Neural crest cell (in vitro differentiated cells): ENCODE measurements at regions not wholly inside any gene's neighbourhood (a gene's known extent, or its start where the extent isn't known, plus 50 kb on each side); places are given as distances from the start of the nearest gene placed in this dataset.

ENCODE experiments used
- DNase-seq: peaks from one replicate; pipeline ENCODE4 v3.0.0; 2021; ENCODE audit warnings: low read depth, mixed read lengths, low spot score
- H3K27ac Mint-ChIP-seq: one replicate; pipeline ENCODE4 v1.8.0; 2021; ENCODE audit warnings: mild to moderate bottlenecking, mixed read lengths; ENCODE audit not compliant: unreplicated experiment
- H3K27me3 Mint-ChIP-seq: 2 replicates; pipeline ENCODE4 v1.8.0; 2021; ENCODE audit warnings: low read depth, mild to moderate bottlenecking, mixed read lengths
- H3K36me3 Mint-ChIP-seq: 2 replicates; pipeline ENCODE4 v1.8.0; 2021; ENCODE audit warnings: low read depth, mild to moderate bottlenecking, mixed read lengths
- H3K4me1 Mint-ChIP-seq: 2 replicates; pipeline ENCODE4 v1.8.0; 2021; ENCODE audit warnings: mixed read lengths
- H3K4me3 Mint-ChIP-seq: one replicate; pipeline ENCODE4 v1.8.0; 2021; ENCODE audit warnings: mild to moderate bottlenecking, mixed read lengths
- H3K9me3 Mint-ChIP-seq: 2 replicates; pipeline ENCODE4 v1.8.0; 2021; ENCODE audit warnings: mixed read lengths
- TF ChIP-seq, protein P1 (sequence below): fragments of 200-600 bp; sonication (generic); conservative IDR thresholded peaks from 2 replicates; pipeline ENCODE4 v1.5.0; 2021; ENCODE audit warnings: antibody characterized with exemption, mild to moderate bottlenecking

DNA sequence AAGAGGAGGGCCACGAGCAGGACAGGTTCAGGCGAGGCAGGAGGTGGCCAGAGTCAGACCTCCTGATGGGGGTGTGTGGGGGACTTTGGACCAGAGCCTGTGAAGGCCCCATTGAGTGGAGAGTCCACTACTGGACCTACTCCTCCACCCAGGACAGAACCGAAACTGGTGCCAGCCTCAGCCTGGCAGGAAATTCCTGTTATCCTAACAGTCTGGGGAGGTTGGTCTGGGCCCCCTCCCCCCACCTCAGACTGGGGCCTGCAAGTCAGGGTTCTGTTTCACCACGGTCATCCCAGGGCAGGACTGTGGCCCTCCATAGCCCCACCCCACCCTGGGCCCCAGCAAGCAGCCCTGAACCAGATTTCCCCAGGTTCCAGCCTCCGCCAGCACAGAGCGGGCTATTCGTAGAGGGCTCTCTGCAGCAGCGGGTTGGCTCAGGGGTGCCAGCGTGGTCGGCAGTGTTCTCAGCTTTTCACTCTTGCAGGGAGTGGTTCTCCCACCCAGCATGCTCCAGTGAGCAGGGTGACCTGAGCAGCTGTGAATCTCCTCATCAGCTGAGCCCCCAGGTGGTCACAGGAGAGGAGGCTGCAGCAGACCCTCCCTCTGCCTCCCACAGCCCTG, 217.3 kb downstream of the TBC1D2B start:
- Mint-ChIP-seq H3K27ac (no peak overlapping the region), H3K36me3 (no peaks in the 10 kb centered on the region), H3K9me3 (no peaks in the 10 kb centered on the region), H3K4me1 (peaks cover 8% of the 10 kb centered on the region), H3K4me3 (no peak overlapping the region), H3K27me3 (no peaks in the 10 kb centered on the region)
- DNase-seq: no peak
- TF ChIP-seq, protein P1, sequence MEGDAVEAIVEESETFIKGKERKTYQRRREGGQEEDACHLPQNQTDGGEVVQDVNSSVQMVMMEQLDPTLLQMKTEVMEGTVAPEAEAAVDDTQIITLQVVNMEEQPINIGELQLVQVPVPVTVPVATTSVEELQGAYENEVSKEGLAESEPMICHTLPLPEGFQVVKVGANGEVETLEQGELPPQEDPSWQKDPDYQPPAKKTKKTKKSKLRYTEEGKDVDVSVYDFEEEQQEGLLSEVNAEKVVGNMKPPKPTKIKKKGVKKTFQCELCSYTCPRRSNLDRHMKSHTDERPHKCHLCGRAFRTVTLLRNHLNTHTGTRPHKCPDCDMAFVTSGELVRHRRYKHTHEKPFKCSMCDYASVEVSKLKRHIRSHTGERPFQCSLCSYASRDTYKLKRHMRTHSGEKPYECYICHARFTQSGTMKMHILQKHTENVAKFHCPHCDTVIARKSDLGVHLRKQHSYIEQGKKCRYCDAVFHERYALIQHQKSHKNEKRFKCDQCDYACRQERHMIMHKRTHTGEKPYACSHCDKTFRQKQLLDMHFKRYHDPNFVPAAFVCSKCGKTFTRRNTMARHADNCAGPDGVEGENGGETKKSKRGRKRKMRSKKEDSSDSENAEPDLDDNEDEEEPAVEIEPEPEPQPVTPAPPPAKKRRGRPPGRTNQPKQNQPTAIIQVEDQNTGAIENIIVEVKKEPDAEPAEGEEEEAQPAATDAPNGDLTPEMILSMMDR: no peak

DNA sequence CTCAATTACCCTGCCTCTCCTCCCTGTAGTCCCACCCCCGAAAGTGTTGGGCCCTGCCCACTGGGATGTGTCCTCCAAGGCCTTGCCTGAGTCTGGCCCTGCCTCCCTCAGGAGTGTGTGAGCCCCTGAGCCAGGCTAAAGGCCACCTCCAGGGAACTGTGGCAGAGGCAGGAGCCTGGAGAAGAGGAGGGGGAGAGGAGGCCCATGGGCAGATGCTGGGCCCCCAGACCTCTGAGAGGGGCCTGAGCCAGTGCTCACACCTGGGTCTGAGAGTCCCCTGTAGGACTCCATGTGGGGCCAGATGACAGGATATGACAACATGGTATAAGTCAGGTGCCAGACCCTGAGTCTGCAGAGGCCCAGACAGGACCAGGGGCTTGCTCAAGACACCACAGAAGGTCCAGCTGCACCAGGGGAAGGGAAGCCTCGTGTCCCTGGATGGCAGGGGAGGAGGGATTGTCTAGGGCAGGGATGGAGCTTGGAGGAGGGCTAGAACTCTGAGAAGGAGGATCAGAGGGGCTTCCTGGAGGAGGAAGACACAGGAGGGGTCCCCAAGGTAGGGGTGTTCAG, 217.9 kb downstream of the TBC1D2B start:
- no peak overlapping the region for H3K4me3 Mint-ChIP-seq
- no peak for DNase-seq
- H3K36me3 Mint-ChIP-seq: no peaks in the 10 kb centered on the region
- no peaks in the 10 kb centered on the region for H3K27me3 Mint-ChIP-seq
- peaks cover 8% of the 10 kb centered on the region for H3K4me1 Mint-ChIP-seq
- H3K9me3 Mint-ChIP-seq: no peaks in the 10 kb centered on the region
- TF ChIP-seq, protein P1: no peak
- H3K27ac Mint-ChIP-seq: no peak overlapping the region

DNA sequence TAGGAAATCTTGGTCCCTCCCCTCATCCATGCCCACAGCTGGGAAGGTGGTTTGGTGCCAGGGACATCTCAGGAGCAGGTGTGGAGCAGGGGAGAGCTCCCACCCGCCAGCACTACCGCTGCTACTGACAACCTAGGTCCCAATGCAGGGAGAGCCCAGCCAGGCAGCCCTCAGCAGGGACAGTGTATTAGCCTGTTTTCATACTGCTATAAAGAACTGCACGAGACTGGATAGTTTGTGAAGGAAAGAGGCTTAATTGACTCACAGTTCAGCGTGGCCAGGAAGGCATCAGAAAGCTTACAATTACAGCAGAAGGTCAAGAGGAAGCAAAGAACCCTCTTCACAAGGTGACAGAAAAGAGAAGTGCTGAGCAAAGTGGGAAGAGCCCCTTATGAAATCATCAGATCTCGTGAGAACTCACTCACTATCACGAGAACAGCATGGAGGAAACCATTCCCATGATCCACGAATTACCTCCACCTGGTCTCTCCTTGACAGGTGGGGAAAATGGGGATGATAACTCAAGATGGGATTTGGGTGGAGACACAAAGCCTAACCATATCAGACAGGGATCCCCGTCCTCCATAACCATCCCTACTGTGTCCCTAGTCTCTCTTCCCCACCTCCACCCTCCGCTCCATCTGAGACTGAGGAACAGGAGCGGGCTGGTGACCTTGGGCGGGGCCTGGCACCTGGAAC, 218.6 kb downstream of the TBC1D2B start:
- DNase-seq: no peak
- Mint-ChIP-seq H3K4me3 (no peak overlapping the region), H3K27ac (no peak overlapping the region), H3K4me1 (peaks cover 8% of the 10 kb centered on the region), H3K9me3 (no peaks in the 10 kb centered on the region), H3K36me3 (no peaks in the 10 kb centered on the region), H3K27me3 (no peaks in the 10 kb centered on the region)
- TF ChIP-seq, protein P1: no peak

DNA sequence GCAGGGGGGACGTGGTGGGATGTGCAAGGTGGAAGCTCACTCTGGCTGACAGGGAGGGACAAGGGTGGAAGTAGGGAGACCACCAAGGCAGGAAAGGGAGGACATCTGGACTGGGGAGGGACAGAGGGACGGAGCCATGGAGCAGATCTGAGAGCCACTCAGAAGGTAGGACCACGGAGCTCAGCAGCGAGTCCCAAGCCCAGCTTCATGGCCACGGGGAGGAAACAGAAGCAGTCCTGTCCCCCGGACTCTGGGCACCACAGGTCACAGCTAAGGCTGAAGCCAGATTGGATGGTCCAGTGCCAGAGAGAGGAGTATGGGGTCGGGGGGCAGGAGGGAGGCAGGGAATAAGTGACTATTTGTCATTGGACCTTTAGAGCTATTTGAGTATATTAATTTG, 220.1 kb downstream of the TBC1D2B start:
- DNase-seq: no peak
- peaks cover 7% of the 10 kb centered on the region for H3K4me1 Mint-ChIP-seq
- H3K27ac Mint-ChIP-seq: peak overlapping the region; percentile 62

DNA sequence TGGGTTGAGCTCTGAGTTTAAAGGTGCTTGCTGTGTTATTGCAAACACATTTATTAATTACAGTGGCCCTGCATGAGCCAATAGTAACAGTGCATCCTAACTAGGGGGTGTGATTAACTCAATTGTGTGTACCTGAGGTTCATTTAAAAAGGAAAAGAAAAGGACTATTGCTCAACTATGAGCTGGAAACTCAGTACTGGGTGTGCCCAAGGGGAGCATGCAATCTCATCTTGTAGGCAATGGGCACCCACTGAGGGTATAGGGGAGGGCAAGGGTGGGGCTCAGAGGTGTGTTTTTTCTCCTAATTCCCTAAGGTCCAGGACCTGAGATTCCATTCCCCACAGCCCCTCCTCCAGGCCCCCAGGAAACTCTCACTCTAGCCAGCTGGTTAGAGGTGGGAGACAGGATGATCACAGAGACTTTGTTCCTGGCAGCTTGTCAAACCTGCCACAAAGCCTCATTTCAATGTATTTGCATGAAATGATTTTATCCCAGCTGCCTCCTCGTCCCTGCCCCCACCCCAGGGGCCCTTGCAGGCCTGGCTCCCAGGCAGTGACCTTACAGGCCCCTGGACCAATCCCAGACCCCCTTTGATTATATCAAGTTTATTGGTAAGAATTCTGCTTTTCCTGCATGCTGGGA, 220.7 kb downstream of the TBC1D2B start:
- TF ChIP-seq, protein P1: no peak
- Mint-ChIP-seq H3K4me3 (no peak overlapping the region), H3K27ac (no peak overlapping the region), H3K4me1 (peaks cover 11% of the 10 kb centered on the region), H3K9me3 (no peaks in the 10 kb centered on the region), H3K27me3 (no peaks in the 10 kb centered on the region), H3K36me3 (no peaks in the 10 kb centered on the region)
- no peak for DNase-seq

More for the DNA sequence above, 220.1 kb downstream of the TBC1D2B start:
- no peaks in the 10 kb centered on the region for H3K9me3 Mint-ChIP-seq
- TF ChIP-seq, protein P1: no peak
- H3K4me3 Mint-ChIP-seq: no peak overlapping the region
- no peaks in the 10 kb centered on the region for H3K36me3 Mint-ChIP-seq
- no peaks in the 10 kb centered on the region for H3K27me3 Mint-ChIP-seq
